Sigmoid colon (tissue), 4 donors: ENCODE measurements at regions not wholly inside any gene's neighbourhood (a gene's known extent, or its start where the extent isn't known, plus 50 kb on each side); places are given as distances from the start of the nearest gene placed in this dataset.

Source experiments
- CTCF ChIP-seq, 4 experiments: fragments of 450-650 bp in 3 of 4; fragments of 200-600 bp in 1 of 4; IDR thresholded peaks; one replicate each; pipeline ENCODE4 v1.5.1; 2016 to 2019; ENCODE audit warnings: antibody characterized with exemption in 4 of 4, mild to moderate bottlenecking in 3 of 4, moderate library complexity in 2 of 4
- EP300 ChIP-seq, 4 donors: sonication (generic); formaldehyde crosslinking; IDR thresholded peaks; one replicate each; pipeline ENCODE4 v1.6.1; 2017; ENCODE audit warnings: antibody characterized with exemption in 4 of 4
- POLR2A ChIP-seq, 2 donors: fragments of 450-650 bp; IDR thresholded peaks; one replicate each; pipeline ENCODE4 v1.6.1; 2016; ENCODE audit warnings: antibody characterized with exemption in 2 of 2, mild to moderate bottlenecking in 2 of 2, moderate library complexity in 2 of 2
- POLR2AphosphoS5 ChIP-seq, 4 donors: sonication (generic); formaldehyde crosslinking; IDR thresholded peaks; one replicate each; pipeline ENCODE4 v1.6.1; 2017; ENCODE audit warnings: antibody characterized with exemption in 4 of 4

GRCh38 chr5:103408408-103408807, 149.8 kb downstream of the MACIR start:
- TF ChIP-seq CTCF (IDR thresholded peaks at IDR 0.05) (no peak), POLR2AphosphoS5 (IDR thresholded peaks at IDR 0.05) (no peak), POLR2A (IDR thresholded peaks at IDR 0.05) (no peak), EP300 (IDR thresholded peaks at IDR 0.05) (no peak)
